GM19238 (cell line): ENCODE measurements at regions not wholly inside any gene's neighbourhood (a gene's known extent, or its start where the extent isn't known, plus 50 kb on each side); places are given as distances from the start of the nearest gene placed in this dataset.

Experiments
- DNase-seq: peaks from one replicate; pipeline ENCODE4 v3.0.0; 2011; ENCODE audit warnings: low spot score; ENCODE audit not compliant: insufficient read length

DNA sequence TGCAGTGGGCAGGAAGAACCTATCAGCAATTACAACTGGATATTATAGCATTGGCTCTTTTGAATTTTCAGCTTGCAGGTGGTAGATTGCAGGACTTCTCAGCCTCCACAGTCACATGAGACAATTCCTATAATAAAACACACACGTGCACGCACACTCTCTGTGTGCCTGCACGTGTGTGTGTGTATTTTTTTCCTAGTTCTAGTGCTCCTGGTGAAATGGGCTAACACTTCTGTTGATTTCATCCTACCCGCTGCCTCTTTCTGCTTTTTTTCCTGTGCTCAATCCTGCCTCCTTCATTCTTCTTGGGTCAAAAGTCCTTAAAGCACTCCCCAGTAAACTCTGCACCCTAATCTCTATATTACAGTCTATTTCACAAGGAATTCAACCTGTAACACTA, 320.1 kb downstream of the OSTF1 start:
- DNase-seq: no peak

DNA sequence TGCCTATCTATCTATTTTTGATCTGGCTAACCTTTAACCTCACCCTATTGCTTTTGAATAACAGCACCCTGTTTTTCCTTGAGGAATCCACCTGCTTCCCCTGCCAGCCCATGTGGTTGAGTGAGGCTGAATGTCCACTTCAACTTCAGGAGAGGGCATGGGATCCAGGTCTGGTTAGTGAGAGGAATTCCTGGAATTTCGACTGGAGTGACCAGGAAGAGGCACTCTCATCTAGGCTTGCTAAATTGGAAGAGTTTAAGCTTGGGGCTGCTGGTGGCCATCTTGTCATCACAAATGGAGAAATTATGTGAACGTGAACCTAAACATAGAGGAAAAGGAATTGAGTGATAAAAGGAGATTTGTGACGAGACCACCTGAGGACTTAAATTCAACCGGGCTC, 322.1 kb downstream of the OSTF1 start:
- no peak for DNase-seq

DNA sequence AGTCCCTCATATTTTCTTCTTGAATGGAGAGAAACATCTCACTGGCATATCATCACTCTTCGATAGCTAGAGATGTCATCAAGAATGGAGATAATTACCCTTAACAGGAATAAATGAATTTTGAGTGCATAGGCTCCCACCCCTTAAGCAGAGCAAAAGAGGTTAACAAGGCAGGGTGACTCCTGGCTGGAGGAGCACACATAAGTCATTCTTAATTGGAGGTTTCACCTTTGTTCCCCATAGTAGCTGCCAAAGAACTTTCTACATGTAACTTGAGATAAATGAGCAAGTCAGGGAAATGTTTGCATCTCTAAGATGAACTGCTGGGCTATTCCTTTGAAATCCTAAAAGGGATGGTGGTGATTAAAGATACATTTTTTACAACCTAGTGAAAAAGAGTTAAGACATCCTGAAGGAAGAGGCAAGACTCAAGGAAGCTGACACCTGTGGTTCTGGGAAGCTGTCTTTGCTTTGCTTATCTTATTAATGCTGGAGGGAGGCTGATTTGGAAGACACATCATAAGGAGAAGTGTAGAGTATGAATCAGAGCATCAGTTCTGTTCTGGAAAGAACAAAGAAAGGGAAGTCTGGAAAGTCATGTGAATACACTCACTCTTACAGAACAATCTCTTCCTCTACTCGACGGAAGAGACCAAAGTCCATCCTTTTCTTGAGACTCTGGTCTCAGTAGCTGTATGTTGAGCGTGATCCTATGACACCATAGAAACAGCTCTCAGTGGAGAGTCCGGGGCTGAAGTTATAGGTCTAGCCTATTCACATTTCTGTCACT, 326.3 kb downstream of the OSTF1 start:
- DNase-seq: no peak

DNA sequence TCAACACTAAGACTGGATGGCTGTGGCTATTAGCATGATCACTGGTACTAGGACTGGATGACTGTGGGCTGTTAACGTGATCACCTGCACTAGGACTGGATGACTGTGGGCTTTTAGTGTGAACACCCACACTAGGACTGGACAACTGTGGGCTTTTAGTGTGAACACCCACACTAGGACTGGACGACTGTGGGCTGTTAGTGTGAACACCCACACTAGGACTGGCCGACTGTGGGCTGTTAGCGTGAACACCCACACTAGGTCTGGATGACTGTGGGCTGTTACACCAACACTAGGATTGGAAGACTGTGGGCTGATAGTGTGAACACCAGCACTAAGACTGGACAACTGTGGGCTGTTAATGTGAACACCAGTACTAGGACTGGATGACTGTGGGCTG, 329.2 kb downstream of the OSTF1 start:
- DNase-seq: no peak

DNA sequence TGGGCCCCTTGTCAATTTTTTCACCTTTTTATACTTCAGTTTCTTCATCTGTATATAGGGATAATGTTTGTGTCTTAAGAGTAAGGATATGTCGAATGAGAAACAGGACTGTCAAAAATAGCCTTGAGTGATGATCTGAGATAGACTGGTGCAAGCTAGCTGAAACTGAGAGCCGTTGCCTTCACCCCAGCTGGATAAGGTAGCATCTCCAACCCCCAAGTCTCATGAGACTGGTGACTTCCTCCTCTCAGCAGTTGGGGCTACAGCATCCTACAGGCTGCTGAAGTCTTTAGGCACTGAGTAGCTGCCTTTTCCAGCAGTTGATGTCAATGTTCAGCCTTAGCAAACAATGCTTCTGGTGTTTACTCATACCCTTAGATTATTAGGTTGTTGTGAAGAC, 330.2 kb downstream of the OSTF1 start:
- DNase-seq: no peak

DNA sequence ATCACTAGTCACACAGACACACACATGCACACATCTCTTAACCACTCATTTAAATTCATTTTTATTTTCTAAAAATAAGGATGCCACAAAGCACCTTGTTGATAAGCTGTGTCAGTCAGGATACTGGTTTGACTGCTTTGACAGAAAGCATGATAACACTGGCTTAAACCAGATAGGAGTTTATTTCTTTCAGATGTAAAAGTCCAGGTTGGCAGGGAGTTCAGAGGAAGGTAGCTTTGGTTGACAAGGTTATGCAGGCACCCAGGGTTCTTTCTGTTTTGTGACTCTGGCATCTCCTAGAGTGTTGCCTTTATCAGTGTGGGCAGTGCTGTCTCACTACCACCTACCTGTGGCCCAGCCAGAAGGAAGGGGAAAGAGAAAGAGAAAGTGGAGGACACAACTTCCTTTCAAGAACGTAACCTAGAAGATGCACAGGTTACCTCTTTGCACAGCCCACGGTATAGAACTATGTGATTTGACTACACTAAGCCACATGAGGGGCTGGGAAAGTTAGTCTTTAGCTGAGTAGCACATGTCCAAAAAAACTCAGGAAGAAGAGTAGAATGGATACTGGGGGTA, 334.7 kb downstream of the OSTF1 start:
- no peak for DNase-seq

DNA sequence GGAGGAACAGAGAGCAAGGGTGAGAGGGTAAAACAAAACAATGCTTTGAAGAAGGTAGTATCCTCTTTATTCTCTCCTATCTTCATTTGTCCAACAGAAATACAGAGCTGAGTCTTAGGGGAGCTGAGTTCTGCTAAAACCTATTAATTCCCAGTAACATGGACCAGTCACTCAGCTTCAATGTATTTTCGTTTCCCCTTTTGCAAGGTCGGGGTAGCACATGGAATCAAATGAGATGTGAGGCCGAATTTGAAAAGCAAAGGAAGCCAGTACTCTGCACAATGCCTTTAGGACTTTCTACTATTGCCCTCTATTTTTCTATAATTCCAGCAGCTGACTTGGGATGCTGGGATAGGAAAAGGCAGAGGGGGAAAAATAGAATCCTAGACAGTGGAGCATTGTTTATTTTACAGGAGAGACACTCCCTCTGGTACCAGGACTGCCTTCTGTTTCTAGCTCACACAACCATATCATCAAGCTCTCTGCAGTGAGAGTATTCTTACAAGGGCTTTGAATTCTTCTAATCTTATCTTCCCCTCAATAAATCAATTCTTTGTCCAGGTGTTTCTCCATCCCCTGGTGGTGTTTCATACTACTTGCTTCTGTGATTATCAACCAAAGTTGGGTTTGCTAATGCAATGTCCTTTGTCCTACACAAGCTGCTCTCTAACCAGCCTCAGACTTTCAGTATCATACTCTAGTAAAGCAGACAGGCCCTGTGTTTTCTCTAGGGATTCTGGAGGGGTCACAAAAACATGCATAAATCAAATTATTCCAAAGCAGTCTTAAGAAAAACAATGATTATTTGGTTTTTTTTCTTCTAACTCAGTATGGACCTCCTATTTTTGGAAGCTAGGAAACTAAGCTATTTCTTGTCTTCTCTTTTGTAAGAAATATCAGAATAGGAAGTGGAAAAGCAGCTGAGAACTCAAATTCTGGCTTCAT, 341.5 kb downstream of the OSTF1 start:
- DNase-seq: no peak

DNA sequence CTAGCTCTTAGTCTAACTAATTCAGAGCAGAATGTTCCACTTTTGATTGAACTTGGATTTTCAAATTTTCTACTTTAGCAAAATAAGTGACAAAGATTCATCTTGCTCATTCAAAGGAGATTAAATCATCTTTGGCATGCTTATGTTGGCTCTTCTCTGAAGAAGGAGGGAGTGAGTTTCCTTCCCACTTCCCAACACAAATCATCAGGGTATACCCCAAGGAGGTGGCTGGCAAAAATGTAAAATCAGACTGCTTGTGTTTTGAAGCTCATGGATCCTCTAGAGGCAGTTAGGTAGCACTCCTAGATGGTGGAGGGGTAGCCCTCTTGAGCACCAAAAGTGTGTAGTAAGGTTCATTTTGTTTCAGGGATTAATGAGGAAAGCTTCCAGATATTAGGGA, 343.1 kb downstream of the OSTF1 start:
- DNase-seq: no peak

DNA sequence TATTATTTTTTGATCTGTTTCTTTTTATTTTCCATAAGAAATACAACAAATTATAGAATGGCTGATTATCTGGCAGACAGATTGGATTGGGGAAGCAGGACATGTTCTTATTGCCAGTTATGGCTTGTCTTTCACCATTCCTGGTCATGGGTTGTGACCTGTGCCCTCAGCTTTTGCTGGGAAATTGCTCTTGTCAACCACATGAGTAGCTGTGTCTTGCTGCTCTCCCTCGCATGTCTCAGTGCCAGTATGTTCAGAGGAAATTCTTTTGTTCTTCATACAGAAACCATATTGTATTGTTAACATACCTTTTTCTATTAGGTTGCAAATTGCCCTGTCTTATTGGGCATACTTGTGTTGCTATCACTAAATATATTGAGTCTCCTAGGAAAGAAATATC, 344.1 kb downstream of the OSTF1 start:
- DNase-seq: no peak

DNA sequence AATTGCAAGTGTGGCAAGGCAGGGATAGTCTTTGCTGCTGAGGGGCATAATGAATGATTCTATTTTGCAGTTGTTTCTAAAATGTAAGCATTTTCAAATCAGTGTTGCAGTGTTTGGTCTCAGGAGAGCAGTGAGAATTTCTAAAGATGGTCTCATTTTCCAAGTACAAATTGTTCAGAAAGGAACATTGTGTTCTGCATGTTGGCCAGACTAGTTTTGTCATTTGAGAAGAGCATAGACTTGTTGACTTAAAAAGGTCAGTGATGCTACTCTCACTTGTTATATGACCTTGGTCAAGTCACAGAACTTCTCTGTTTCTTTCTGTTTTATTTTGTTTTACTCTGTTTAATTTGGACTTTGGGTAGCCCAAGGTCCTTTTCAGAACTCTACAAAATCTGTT, 344.6 kb downstream of the OSTF1 start:
- no peak for DNase-seq

DNA sequence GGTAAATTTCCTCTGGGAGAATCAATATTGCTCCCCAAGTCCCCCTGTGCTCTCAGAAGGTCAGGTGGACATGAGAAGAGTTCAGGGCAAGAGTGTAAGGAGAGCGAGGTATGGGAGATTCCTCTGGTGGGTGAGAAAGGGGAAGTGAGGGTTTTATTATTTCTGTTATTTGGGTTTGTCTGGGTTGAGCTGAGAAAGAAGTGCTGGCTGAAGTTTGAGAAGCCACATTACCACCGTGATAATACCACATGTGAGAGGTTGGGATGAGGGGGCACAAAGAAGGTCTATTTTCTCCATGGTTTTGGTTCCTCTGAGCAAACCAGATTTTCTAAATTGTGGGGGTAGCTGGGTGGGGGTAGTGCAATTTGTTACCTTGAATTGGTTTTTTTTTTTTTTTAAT, 350.4 kb downstream of the OSTF1 start:
- no peak for DNase-seq

DNA sequence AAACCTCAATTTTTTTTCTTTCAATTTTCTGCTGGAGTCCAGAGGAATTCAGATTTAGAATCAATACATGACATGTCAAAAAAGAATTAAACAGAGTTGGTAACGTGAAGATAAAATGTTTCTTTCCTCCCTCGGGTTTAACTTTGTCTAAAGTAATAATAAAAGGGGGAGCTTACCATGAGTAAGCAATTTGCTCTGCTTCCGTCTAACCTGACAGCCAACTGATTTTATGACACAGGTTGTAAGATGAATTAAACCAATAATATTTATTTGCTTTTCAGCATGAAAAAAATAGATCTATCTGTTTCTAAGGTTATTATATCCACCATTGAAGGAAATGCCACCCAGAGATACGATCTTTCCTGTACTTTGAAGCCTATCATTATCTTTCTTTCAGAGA, 352.6 kb downstream of the OSTF1 start:
- no peak for DNase-seq

DNA sequence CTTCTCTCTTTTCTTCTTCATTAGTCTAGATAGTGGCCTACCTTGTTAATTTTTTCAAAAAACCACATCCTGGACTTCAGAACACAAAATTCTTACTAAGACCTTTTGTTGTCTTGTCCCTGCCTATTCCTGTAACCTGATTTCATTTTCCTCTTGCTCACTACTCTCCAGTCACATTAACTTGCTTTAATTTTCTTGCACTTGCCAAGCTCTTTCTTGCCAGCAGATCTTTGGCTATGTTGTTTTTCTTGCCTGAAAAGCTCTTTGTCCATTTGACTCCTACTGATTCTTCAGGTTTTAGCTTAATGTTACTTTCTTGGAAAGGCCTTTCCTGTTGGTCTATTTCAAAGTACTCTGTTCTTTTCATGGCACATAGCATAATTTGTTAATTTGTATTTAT, 356.8 kb downstream of the OSTF1 start:
- no peak for DNase-seq

DNA sequence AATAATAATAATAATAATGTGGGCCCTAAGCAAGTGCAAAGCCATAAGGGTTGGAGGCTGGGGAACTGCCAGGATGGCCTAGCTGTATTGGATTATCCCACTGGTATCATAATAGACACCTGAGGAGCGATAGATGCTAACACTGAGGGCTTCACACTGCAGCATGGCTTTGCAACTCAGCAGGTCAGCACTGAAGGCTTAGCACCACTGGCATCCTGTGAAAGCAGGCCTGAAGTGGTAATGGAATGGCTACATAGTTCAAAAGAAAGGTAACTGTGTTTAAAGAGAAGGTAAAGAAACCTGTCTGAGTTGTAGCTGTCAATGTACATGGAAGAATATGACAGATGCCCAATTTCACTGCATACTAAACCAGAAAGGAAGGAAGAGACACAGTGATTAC, 359.0 kb downstream of the OSTF1 start:
- no peak for DNase-seq

DNA sequence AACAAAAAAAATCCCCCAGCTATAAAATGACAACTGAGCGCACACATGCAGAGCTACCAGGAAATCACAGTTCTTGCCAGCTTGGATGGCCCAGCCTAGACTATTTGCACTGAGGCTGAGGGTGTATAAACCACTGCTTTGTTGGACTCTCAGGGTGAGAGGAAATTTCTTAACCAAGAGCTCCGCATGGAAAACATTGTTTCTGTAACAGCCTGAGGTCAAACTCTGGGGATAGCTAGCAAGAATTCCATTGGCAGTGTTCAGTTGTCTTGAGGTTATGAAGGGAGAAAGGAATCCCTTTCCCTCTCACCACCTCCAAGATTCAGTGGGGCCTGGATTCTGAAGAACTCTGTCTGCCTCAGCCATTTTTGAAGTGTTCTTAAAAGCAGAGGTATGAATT, 360.0 kb downstream of the OSTF1 start:
- no peak for DNase-seq

DNA sequence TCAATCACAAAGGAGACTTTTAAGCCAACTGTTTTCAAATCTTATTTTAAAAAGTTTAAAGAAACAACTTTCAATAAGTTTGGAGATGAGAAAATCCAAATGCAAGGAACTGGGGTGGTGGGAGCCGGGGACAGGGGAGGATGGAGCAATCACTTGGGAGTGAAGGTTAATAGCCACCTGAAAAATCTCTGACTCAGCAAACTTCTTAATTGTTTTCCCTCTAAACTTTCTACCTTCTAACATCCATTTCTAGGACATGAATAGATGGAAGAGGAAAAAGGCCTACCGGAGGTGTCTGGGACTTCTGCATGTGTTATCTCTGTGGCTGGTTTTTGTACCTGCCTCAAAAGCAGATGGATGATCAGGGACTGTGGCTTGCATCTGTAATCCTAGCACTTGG, 360.6 kb downstream of the OSTF1 start:
- DNase-seq: no peak

DNA sequence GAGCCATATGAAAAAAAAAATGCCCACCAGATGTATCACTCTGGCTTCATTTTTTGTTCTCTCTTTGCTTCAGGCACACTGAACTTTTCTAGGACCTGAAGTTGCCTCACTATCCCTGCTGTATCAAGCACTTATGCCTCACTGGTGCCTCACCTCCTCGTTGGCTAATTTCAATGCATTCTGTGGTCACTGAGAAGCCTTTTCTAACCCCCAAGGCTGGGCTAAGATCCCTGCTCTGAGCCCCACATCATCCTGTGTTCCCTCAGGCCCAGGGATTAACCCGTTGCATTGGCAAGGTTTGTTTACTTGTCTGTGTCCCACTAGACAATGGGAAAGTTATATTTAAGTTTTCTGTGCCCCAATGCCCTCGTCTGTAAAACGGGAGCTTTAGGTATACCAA, 362.7 kb downstream of the OSTF1 start:
- no peak for DNase-seq

DNA sequence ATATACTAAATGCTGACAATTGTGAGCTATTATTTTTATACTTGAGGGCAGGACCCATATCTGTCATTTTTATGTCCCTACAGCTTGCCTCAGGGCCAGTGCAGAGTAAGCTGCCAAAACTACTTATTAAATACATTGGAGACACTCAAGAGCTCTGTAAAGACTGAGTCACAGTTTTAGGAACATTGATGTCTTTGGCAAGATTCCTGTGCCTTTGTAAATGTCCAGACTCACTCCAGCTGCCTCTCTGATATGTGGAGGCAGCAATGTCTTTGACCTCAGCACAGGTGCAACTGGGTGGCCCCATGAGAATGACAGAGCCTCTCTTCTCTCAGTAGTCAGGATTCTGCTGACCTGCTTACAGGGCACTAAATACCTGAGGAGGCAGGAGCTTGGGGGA, 363.2 kb downstream of the OSTF1 start:
- DNase-seq: no peak

DNA sequence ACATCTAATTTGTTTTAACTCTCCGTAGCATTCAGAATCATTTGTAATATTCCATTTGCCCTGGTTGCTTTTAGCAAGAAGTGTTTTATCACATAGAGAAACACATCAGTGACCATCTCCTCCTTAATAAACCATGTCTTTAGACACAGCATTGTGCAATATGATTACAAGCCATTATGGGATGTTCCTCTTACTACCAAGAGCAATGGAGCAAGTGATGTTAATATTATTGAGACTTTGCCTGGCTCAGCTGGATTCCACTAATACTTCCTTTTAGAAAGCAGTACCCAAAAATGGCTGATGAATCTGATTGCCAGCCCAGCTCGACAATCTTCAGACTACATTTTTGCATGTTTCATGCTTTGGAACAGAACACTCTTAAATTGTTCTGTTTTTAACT, 364.2 kb downstream of the OSTF1 start:
- DNase-seq: no peak

DNA sequence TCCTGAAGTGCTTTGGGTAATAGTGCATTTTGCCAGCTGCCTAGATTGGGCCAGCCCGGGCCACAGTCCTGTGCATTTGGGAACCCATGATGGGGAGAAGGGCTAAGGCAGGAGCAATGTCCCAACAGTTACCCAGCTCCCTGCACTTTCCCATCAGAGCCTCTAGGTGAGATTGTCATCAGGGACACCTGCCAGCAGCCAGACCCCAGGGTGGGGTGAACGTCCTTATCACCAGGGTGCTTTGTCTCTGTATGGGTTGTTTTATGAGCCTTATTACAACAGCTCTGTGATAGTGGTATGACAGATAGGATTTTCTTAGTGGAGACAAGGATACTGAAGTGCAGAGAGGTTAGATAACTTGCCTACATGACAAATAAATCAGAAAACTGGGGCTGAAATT, 365.7 kb downstream of the OSTF1 start:
- DNase-seq: no peak

DNA sequence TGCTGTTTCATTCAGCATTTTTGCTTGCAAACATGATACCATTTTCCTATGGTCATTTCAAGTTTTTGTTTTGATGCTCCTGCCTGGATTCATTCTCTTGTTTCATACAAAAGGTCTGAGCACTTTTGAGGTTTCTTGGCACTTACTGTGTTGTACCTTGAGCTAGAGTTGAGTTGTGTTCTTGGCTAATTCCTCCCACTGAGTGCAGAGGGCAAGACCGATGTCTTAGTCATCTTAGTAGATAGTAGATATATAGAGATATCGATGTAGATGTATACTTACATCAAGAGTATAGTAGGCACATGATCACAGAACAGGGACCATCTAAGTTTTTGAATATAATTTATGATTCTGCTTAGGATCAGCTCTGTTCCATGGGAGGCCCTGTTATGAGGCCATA, 366.6 kb downstream of the OSTF1 start:
- no peak for DNase-seq

DNA sequence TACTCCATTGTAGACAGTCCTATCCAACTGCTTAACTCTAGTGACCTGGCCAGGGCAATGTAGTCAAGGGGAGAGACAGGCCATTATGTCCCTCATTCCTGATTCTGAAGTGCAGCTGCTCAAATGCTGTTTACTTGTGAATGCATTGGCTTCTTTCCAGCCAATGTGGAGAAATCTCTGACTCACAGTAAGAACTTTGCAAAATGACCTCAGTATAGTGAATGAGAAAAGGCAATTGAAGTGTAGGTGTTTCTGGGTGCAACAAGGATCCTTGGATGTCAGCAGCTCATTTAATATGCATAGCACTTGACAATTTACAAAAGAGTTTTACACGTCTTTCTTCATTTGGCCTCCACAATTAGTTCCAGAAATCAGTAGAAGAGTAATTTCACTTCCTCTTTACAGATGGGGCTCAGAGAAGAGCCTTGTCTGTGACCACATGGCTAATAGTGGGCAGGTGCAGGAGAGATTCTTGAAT, 367.2 kb downstream of the OSTF1 start:
- DNase-seq: no peak
